ENCODE measurements at regions not wholly inside any gene's neighbourhood (a gene's known extent, or its start where the extent isn't known, plus 50 kb on each side); places are given as distances from the start of the nearest gene placed in this dataset.

GRCh38 chr16:86231321-86231995, 278.9 kb upstream of the FOXF1 start:
- DNase-seq: no peak

GRCh38 chr16:86231996-86232350, 278.4 kb upstream of the FOXF1 start:
- no peaks in the 10 kb centered on the region for H3K4me1 ChIP-seq (ENCODE audit: control insufficient read depth in 1 of 2, insufficient read depth in 2 of 2, low read length in 2 of 2)
- no peaks in the 10 kb centered on the region for H3K36me3 Mint-ChIP-seq
- H3K4me2 ChIP-seq (replicated peaks; ENCODE audit: extremely low read depth, low read length, poor library complexity, severe bottlenecking): no peak overlapping the region
- no peak overlapping the region for H3K4me3 Mint-ChIP-seq
- H3K9me3 Mint-ChIP-seq: peaks cover 0 to 9% (median 4%) of the 10 kb centered on the region in 7 donors
- no peaks in the 10 kb centered on the region for H3K9me3 ChIP-seq (replicated peaks in 1 of 2; ENCODE audit: control insufficient read depth in 1 of 2, insufficient read depth in 1 of 2, low read length in 2 of 2)
- intact Hi-C loops (cut with micrococcal nuclease): no loop called here
- WGBS (ENCODE audit: insufficient coverage): 94% methylated on average over 6 of the region's 9 CpGs
- H3K27me3 ChIP-seq (ENCODE audit: control insufficient read depth in 2 of 2, insufficient read depth in 2 of 2, low read length in 2 of 2): no peaks in the 10 kb centered on the region
- no peaks in the 10 kb centered on the region for H3K36me3 ChIP-seq (replicated peaks in 1 of 2; ENCODE audit: control insufficient read depth in 1 of 2, insufficient read depth in 2 of 2, low read length in 2 of 2)
- H3K4me3 ChIP-seq (replicated peaks in 1 of 3; ENCODE audit: low read depth in 2 of 3, low read length in 3 of 3): no peak overlapping the region
- no peak for TF ChIP-seq CTCF (IDR thresholded peaks at IDR 0.05)
- no peak overlapping the region for H2AFZ ChIP-seq (ENCODE audit: insufficient read depth, low read depth, low read length, poor library complexity, severe bottlenecking)
- no peaks in the 10 kb centered on the region for H4K20me1 ChIP-seq (ENCODE audit: insufficient read depth, low read length)
- no peaks in the 10 kb centered on the region for H3K4me1 Mint-ChIP-seq
- H3K27ac ChIP-seq (ENCODE audit: low read depth in 1 of 2, low read length in 2 of 2): no peak overlapping the region
- DNase-seq: no peak
- H3K9ac ChIP-seq (ENCODE audit: insufficient read depth, low read length, poor library complexity, severe bottlenecking): no peak overlapping the region
- H3K27ac Mint-ChIP-seq: no peak overlapping the region
- H3K27me3 Mint-ChIP-seq (ENCODE audit: low read depth in 3 of 3): peaks cover 6 to 14% (median 7%) of the 10 kb centered on the region in 3 donors
- no peaks in the 10 kb centered on the region for H3K79me2 ChIP-seq (ENCODE audit: insufficient read depth, low read length)

More at GRCh38 chr16:86231321-86231995, 278.9 kb upstream of the FOXF1 start:
- WGBS (ENCODE audit: insufficient coverage): 97% methylated on average over 10 of the region's 11 CpGs
- Mint-ChIP-seq H3K4me3 (no peak overlapping the region), H3K27me3 (ENCODE audit: low read depth in 3 of 3) (peaks cover 6 to 14% (median 7%) of the 10 kb centered on the region in 3 donors), H3K4me1 (no peaks in the 10 kb centered on the region), H3K9me3 (peaks cover 0 to 9% (median 4%) of the 10 kb centered on the region in 7 donors), H3K27ac (no peak overlapping the region), H3K36me3 (no peaks in the 10 kb centered on the region)
- no peak overlapping the region for H3K9ac ChIP-seq (ENCODE audit: insufficient read depth, low read length, poor library complexity, severe bottlenecking)
- H3K27ac ChIP-seq (ENCODE audit: low read depth in 1 of 2, low read length in 2 of 2): no peak overlapping the region
- no peak overlapping the region for H2AFZ ChIP-seq (ENCODE audit: insufficient read depth, low read depth, low read length, poor library complexity, severe bottlenecking)
- H3K27me3 ChIP-seq (ENCODE audit: control insufficient read depth in 2 of 2, insufficient read depth in 2 of 2, low read length in 2 of 2): no peaks in the 10 kb centered on the region
- intact Hi-C loops (cut with micrococcal nuclease): no loop called here
- H3K9me3 ChIP-seq (replicated peaks in 1 of 2; ENCODE audit: control insufficient read depth in 1 of 2, insufficient read depth in 1 of 2, low read length in 2 of 2): no peaks in the 10 kb centered on the region
- H3K36me3 ChIP-seq (replicated peaks in 1 of 2; ENCODE audit: control insufficient read depth in 1 of 2, insufficient read depth in 2 of 2, low read length in 2 of 2): no peaks in the 10 kb centered on the region
- H4K20me1 ChIP-seq (ENCODE audit: insufficient read depth, low read length): no peaks in the 10 kb centered on the region
- TF ChIP-seq CTCF (IDR thresholded peaks at IDR 0.05): no peak
- H3K4me1 ChIP-seq (ENCODE audit: control insufficient read depth in 1 of 2, insufficient read depth in 2 of 2, low read length in 2 of 2): no peaks in the 10 kb centered on the region
- H3K79me2 ChIP-seq (ENCODE audit: insufficient read depth, low read length): no peaks in the 10 kb centered on the region
- no peak overlapping the region for H3K4me2 ChIP-seq (replicated peaks; ENCODE audit: extremely low read depth, low read length, poor library complexity, severe bottlenecking)
- H3K4me3 ChIP-seq (replicated peaks in 1 of 3; ENCODE audit: low read depth in 2 of 3, low read length in 3 of 3): no peak overlapping the region
